SU-DHL-6 (cell line): ENCODE measurements at regions not wholly inside any gene's neighbourhood (a gene's known extent, or its start where the extent isn't known, plus 50 kb on each side); places are given as distances from the start of the nearest gene placed in this dataset.
A peak's percentile ranks its signal among the peaks of the same experiment; 100 is the strongest.

Source experiments
- H2AFZ ChIP-seq: fragments of 200-600 bp; sonication (generic); 2 replicates; pipeline ENCODE4 v1.6.1; 2014; ENCODE audit warnings: low read depth, mild to moderate bottlenecking, moderate library complexity, mixed read lengths, antibody characterized with exemption, low read length; ENCODE audit not compliant: severe bottlenecking
- H3F3A ChIP-seq: fragments of 200-600 bp; shearing (Covaris generic); 2 replicates; pipeline ENCODE4 v1.6.0; 2016; ENCODE audit warnings: antibody characterized with exemption, mild to moderate bottlenecking; ENCODE audit not compliant: insufficient read depth
- H3K27ac ChIP-seq: fragments of 200-600 bp; sonication (generic); 2 replicates; pipeline ENCODE4 v1.5.1; 2016; ENCODE audit warnings: low read depth, mild to moderate bottlenecking, low read length, moderate library complexity, mixed read lengths
- H3K27me3 ChIP-seq: fragments of 200-600 bp; sonication (generic), shearing (Covaris generic); 2 replicates; pipeline ENCODE4 v1.6.0; 2014; ENCODE audit warnings: mild to moderate bottlenecking, low read length
- H3K36me3 ChIP-seq: fragments of 200-600 bp; sonication (generic); 2 replicates; pipeline ENCODE4 v1.6.1; 2014; ENCODE audit warnings: mild to moderate bottlenecking, low read length, mixed read lengths
- H3K4me2 ChIP-seq: fragments of 300-600, 200-600 bp; shearing (Covaris generic), sonication (generic); 2 replicates; pipeline ENCODE4 v1.6.0; 2014; ENCODE audit warnings: low read length, low read depth, mild to moderate bottlenecking; ENCODE audit not compliant: poor library complexity, severe bottlenecking
- H3K4me3 ChIP-seq: fragments of 200-600 bp; sonication (generic); 2 replicates; pipeline ENCODE4 v1.5.1; 2014; ENCODE audit warnings: antibody characterized with exemption, low read length, mild to moderate bottlenecking, mixed read lengths; ENCODE audit not compliant: insufficient read depth, poor library complexity, severe bottlenecking
- H3K79me2 ChIP-seq: fragments of 200-600 bp; sonication (generic); 2 replicates; pipeline ENCODE4 v1.6.1; 2014; ENCODE audit warnings: mild to moderate bottlenecking, low read length, moderate library complexity; ENCODE audit not compliant: insufficient read depth
- H3K9ac ChIP-seq: fragments of 200-600 bp; sonication (generic); 2 replicates; pipeline ENCODE4 v1.7.0; 2014; ENCODE audit warnings: mild to moderate bottlenecking, low read length
- H3K9me2 ChIP-seq: fragments of 200-600 bp; sonication (generic); replicated peaks from 2 replicates; pipeline ENCODE4 v1.6.1; 2014; ENCODE audit warnings: low read length; ENCODE audit not compliant: insufficient read depth
- H3K9me3 ChIP-seq: fragments of 200-600 bp; sonication (generic); 2 replicates; pipeline ENCODE4 v1.6.1; 2014; ENCODE audit warnings: low read length, mixed read lengths; ENCODE audit not compliant: insufficient read depth
- H4K20me1 ChIP-seq: fragments of 200-600 bp; sonication (generic); 2 replicates; pipeline ENCODE4 v1.6.1; 2014; ENCODE audit warnings: low read depth, mild to moderate bottlenecking, antibody characterized with exemption, low read length, moderate library complexity, mixed read lengths
- EZH2phosphoT487 ChIP-seq: fragments of 200-600 bp; sonication (generic), shearing (Covaris generic); conservative IDR thresholded peaks from 2 replicates; pipeline ENCODE4 v1.6.1; 2018; ENCODE audit warnings: mild to moderate bottlenecking, antibody characterized with exemption, low read length, moderate library complexity, mixed read lengths
- TF ChIP-seq, protein P1 (sequence below): fragments of 200-600 bp; sonication (generic); IDR thresholded peaks from one replicate; pipeline ENCODE4 v1.5.1; 2017; ENCODE audit warnings: antibody characterized with exemption, mild to moderate bottlenecking, low read length, moderate library complexity; ENCODE audit not compliant: insufficient read depth, poor library complexity, severe bottlenecking

DNA sequence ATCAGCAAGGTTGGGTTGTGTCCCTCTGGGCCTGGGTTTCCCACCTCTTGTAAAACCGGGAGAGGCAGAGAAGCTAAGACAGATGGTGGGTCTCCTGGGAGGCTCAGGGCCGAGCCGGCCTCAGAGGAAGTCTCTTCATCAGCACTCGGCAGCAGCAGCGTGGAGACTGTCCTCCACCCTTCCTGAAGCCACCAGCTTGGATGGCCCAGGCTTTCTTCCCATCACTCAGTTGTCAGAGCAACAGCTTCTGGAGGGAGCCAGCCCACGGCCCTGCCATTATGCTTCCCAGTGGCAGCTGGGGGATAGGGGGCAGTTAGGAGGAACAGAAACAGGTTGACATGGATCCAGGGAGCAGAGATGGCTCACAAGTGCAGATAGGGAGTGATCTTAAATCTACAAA is 191.0 kb downstream of the KATNAL1 start:
- no peak for TF ChIP-seq EZH2phosphoT487
- TF ChIP-seq, protein P1, sequence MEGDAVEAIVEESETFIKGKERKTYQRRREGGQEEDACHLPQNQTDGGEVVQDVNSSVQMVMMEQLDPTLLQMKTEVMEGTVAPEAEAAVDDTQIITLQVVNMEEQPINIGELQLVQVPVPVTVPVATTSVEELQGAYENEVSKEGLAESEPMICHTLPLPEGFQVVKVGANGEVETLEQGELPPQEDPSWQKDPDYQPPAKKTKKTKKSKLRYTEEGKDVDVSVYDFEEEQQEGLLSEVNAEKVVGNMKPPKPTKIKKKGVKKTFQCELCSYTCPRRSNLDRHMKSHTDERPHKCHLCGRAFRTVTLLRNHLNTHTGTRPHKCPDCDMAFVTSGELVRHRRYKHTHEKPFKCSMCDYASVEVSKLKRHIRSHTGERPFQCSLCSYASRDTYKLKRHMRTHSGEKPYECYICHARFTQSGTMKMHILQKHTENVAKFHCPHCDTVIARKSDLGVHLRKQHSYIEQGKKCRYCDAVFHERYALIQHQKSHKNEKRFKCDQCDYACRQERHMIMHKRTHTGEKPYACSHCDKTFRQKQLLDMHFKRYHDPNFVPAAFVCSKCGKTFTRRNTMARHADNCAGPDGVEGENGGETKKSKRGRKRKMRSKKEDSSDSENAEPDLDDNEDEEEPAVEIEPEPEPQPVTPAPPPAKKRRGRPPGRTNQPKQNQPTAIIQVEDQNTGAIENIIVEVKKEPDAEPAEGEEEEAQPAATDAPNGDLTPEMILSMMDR: no peak
- H3K27me3 ChIP-seq: no peaks in the 10 kb centered on the region
- no peak overlapping the region for H3K4me3 ChIP-seq
- no peaks in the 10 kb centered on the region for H3K79me2 ChIP-seq
- no peak overlapping the region for H3K4me2 ChIP-seq
- no peaks in the 10 kb centered on the region for H4K20me1 ChIP-seq
- H2AFZ ChIP-seq: no peak overlapping the region
- H3K27ac ChIP-seq: no peak overlapping the region
- H3K9me3 ChIP-seq: no peaks in the 10 kb centered on the region
- no peaks in the 10 kb centered on the region for H3K36me3 ChIP-seq
- no peak overlapping the region for H3K9ac ChIP-seq
- no peaks in the 10 kb centered on the region for H3F3A ChIP-seq
- no peaks in the 10 kb centered on the region for H3K9me2 ChIP-seq

DNA sequence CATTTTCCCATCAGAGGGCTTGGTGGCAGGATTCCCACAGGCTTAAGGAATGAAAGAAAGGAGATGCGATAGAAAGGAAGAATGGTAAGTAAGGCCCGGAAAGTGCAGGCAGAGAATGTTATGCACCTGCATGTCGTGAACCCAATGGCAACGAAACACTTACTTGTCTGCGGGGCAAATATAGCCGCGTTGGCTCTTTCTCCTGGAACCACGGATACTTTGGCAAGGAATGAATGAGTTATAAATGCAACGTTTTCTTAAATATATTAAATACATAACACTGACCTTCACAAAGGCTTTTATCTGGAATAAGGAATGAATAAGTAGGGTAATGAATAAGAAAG is 192.1 kb downstream of the KATNAL1 start:
- Histone ChIP-seq H3K4me3 (peak overlapping the region; percentile 52), H3K9me3 (no peaks in the 10 kb centered on the region), H3K4me2 (peak overlapping the region; percentile 57), H3K79me2 (no peaks in the 10 kb centered on the region), H4K20me1 (no peaks in the 10 kb centered on the region), H3K9me2 (no peaks in the 10 kb centered on the region), H3F3A (no peaks in the 10 kb centered on the region), H3K27ac (no peak overlapping the region), H3K9ac (peak overlapping the region; percentile 52; the same call in 1 of the 2 replicates), H2AFZ (no peak overlapping the region), H3K27me3 (no peaks in the 10 kb centered on the region), H3K36me3 (no peaks in the 10 kb centered on the region)
- TF ChIP-seq, protein P1: no peak
- TF ChIP-seq EZH2phosphoT487: no peak

DNA sequence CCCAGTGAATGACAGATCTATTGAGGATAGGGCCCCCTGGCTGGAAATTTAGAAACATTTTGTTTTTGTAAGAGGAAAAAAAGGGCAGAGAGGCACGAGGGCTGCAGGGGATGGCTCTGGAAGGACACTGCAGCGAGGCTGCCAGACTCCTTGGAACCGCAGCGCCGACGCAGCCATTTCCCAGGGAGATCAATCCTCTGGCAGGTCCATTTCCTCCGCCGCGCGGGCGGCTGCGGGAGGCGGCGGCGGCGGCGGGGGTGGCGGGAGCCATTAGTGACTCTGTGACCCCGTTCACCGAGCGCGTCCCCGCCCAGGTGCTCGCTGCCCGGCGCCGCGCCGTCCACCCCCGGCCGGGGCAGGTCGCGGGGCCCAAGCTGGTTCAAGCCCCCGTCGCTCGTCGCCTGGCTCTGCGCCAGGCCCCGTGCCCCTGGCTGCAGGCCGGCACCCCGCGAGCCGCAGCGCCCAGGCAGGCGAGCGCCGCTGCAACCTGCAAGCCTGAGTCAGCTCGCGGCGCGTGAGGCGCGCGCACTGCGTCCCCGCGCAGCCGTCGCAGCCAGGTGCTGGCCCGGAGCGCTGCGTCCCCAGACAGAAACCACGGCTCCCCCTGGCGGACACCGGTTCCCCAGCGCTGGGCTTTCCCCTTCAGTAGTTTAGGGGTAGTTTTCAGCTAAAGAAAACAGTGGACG is 192.6 kb downstream of the KATNAL1 start:
- Histone ChIP-seq H3K27me3 (no peaks in the 10 kb centered on the region), H2AFZ (peak overlapping the region; percentile 69), H3K9ac (peak overlapping the region; percentile 52), H3F3A (no peaks in the 10 kb centered on the region), H3K79me2 (no peaks in the 10 kb centered on the region), H3K4me2 (peak overlapping the region; percentile 57), H3K4me3 (peak overlapping the region; percentile 52), H3K36me3 (no peaks in the 10 kb centered on the region), H3K9me3 (no peaks in the 10 kb centered on the region), H3K27ac (no peak overlapping the region), H3K9me2 (no peaks in the 10 kb centered on the region), H4K20me1 (no peaks in the 10 kb centered on the region)
- TF ChIP-seq, protein P1: peak; percentile 89
- no peak for TF ChIP-seq EZH2phosphoT487
